HG03025 (cell line): ENCODE measurements at regions not wholly inside any gene's neighbourhood (a gene's known extent, or its start where the extent isn't known, plus 50 kb on each side); places are given as distances from the start of the nearest gene placed in this dataset.
A peak's percentile ranks its signal among the peaks of the same experiment; 100 is the strongest.
"Not testable (repeated sequence)": the region's sequence is repeated elsewhere in the genome, so short reads cannot be mapped to it uniquely, and the experiment has no call there.

Experiments
- ATAC-seq: cut with Tn5 transposase; IDR thresholded peaks from one replicate; pipeline ENCODE4 v1.9.1; 2021; ENCODE audit warnings: mild to moderate bottlenecking, moderate library complexity; ENCODE audit not compliant: unreplicated experiment, low FRiP score

DNA sequence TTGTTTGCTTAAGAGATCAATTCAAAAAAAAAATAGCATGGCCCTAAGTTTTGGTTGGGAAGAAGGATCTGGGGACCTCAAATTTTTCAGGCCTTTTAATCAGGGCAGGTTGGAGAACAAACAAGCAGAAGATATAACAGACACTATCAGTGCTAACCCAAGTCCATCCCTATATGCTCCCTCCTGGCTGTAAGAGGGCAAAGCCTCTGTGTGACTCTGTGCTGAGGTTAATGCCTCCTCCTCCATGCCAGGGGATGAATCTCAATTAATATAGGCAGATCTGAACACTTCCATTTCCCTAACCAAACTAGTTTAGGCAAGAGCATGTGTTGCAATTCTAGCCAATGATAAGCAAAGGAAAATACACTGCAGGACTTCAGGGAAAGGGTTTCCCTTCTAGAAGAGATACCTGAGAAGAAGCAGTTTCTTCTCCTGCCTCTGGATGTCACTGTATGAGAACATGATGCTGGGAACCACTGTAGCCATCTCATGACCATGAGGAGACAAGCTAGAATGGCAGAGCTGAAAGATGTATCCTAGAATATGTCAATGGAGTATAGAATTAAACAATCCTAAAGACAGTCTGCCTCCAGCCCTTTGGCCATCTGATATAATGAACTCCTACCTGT lies 76.0 kb downstream of the CHD9NB start:
- no peak for ATAC-seq

DNA sequence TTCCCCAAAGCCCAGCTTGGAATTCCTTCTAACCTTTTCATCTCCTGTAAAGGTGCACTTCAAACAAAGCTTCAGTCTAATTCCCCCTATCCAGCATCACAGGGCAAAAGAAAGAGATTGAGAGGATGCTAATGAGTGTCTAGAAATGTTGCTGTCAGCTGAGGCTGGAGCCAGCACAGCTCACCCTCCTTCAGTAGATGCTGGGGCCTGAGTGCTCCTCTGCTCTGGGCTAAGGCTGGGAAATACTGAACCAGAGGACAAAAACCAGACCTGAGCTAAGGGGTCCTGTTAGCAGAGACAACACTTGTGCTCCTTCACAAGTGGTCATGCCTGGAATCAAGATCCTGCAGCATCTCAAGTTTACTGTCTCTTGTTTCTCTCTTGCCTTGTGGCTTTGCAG lies 85.0 kb downstream of the CHD9NB start:
- no peak for ATAC-seq

DNA sequence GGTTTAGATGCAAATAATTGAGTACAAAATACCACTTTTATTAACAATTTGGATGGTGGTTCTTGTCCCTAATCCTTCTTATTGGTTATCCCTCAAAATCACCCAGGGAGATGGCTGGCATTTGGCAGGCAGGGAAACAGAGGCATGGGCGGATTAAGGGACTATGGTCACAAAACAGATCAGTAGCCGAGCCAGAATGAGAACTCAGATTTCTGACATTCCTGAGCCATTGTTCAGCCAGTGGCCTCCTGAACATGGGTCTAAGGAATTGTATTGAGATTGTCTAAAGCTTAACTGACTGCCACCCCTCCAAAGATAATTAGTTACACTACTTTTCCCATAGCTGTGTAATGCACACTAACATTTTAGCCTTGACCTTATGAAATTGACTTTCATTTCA lies 88.4 kb downstream of the CHD9NB start:
- ATAC-seq = no peak

DNA sequence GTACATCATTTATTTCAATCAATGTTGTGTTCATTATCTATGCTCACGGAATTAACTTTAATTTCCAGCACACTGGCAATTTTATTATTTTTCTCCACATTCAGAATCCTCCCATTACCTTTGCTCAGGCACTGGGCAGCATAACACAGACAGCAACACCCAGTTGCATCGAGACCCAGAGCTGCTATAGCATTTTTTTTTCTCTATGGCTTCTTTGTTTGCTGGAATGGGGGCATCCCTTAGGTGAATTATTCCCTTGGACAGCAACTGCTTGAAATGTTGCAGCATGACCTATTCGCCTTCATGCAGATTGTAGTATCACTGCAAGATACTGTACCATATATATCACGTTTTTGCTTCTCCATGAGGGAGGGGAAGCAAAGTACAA lies 88.8 kb downstream of the CHD9NB start:
- no peak for ATAC-seq

DNA sequence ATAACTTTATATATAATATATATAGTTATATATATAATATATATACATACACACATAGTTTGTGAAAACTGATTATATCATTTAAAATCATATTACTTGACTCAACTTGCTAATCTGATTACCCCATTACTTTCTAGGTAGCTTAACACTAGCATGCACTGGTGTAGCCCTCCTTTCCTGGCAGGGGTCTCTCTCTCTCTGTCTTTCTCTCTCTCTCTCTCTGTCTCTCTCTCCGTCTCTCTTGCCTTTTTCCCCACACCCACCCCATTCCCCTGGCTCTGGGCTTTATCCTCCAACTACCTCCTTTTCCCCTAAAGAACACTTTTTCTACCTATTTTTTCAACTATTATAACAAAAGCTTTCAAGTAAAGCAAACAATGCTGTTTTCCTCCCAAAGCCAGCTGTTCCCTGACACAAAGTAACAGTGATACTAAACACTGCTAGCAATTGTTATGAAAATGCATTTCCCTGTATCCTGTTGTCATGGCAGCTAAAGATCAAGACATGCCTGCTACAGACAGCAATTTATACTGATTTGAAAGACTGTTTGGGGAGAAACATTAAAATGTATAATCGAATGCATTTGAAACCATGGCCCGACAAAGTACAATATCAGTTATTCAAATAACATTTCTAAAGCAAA lies 89.4 kb downstream of the CHD9NB start:
- ATAC-seq = no peak

DNA sequence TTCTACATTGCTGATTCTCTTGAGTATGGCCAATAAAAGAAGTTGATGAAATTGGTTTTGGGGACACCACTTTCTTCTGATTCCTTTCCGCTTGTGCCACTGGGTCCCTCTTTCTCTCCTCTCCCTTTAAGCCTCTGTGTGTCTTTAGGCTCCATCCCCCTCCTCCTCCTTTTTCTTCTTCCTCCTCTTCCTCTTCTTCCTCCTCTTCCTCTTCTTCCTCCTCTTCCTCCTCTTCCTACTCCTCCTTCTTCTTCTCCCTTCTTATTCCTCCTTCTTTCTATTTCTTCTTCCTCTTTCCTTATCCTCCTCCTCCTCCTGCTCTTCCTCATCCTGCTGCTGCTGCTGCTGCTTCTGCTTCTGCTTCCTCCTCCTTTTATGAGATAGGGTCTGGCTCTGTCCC lies 93.7 kb downstream of the CHD9NB start:
- no peak for ATAC-seq

DNA sequence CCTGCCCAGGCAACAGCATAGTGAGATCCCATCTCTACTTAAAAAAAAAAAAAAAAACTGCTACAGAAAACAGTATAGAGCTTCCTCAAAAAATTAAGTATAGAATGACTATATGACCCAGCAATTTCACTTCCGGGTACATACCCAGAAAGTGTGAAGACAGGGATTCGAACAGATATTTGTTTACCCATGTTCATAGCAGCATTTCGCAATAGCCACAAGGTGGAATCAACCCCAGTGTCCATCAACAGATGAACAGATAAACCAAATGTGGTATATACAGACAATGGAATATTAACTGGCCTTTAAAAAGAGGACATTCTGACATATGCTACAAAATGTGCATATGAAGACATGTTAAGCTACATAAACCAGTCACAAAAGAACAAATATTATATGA lies 95.5 kb downstream of the CHD9NB start:
- no peak for ATAC-seq

DNA sequence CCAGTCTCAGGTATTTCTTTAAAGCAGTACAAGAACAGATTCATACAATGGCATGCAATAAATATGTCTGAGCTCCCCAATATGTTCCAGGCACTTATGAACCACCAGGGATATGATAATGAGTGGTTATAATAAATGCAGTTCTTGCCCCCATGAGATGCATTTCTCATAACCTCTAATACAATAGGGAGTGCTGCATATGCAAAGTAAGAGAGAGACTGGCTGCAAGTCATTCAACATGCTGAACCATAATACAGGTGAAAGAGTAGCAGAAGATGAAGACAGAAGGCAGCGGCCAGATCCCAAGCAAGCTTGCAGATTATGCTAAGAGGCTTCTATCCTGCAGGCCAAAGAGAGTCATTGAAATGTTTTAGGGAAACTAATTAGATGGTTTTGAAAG lies 96.7 kb downstream of the CHD9NB start:
- no peak for ATAC-seq

DNA sequence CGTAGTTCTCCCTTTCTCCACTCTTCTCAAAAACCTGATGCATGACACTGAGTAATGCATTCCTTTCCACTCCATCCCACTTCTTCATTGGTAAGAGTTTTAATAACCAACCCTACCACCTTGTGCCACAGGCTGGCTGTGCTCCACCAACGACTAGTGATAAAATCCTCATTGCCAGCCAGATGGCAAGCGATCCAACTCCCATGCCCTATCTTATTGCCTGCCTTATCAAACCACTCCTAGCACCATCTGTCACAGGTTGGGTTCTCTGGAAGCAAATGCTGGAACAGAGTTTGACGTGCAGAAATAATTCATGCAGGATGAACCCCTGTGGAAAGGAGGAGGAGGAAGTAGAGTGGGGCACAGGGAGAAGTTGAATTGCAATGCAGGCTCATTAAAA lies 99.5 kb downstream of the CHD9NB start:
- no peak for ATAC-seq

DNA sequence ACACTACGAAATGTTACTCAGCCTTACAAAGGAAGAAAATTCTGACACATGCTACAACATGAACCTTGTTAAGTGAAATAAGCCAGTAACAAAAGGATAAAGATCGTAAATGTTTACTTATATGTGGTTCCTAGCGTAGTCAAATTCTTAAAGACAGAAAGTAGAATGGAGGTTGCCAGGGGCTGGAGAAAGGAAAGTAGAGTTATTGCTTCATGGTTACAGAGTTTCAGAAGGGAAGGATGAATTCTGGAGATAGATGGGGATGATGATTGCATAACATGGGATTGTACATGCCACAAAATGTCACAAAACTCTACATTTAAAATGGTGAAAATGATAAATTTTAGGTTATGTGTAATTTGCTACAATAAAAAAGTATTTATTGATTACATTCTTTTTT lies 103.8 kb downstream of the CHD9NB start:
- ATAC-seq = no peak

DNA sequence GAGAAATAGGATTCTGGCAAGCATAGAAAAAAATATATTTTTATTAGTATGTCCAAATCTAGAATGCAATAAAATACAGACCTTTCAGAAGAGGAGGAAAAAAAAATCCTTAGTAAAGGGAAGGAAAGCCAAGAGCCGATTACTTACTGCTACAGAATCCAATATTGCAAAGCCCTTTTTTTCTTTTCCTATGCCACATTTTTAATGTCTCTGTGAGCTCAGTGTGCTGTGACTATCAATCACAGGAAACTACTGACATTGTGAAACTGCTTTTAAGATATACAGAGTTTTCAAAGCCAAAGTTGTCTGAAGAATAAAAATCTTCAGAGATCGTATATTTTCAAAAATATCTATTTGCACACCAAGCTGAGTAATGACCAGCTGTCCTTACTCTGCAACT lies 120.4 kb downstream of the CHD9NB start:
- no peak for ATAC-seq

DNA sequence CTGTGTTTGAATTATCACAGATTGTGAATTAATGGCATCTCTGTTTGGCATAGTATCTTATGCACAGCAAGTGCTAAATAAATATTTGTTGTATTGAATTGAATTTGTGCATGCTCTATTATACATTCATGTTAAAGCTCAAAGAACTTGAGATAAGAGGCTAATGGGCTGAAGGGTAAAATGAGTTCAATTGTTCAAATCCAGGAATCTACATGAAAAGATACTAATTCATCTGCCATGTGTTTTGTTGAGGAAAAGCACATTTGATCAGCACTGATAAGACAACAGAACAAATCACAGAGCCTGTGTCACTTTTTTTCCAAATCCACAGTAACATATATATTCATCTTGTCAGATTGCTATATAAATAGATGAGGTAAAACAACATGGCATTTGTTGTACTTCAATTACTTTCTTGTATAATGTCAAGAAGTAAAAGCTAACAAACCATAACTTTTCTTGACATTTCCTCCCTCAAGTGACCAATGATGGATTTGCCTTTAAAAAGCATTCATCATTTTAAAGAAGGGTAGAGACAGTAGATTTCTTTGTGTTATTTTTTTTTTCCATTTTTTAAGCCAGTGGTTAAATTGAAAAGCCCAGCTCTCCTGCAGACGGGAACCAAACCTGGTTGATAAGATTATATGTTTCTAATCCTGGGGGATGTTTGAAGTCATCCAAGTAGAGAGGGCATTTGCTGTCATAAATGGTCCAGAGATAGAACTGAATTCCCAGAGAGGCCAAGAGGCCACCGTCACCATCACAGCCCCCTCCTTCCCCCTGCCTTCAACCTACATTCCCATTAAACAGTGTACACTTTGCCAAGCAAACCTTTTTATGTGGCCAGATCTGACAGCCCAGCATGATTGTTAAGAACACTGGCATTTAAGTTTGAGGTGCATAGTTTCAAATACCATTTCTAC lies 123.0 kb downstream of the CHD9NB start:
- ATAC-seq = no peak

DNA sequence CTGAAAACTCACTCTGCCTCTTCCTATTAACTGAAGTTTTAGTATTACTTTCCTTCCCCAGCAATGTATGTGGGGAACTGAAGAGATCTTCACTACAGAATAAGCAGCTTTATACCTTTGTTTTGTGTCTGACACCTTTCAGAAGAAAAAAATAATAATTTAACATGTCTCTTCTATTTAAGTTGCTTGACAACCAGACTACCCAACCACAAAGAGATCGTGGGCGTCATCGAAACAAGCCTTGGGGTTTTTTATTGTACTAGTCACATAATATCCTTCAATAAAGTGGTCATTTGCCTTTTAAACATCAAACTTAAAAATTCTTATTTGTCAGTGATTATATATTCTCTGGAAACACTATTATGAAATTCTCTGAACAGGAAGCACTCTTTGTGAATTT lies 123.7 kb downstream of the CHD9NB start:
- ATAC-seq = no peak

DNA sequence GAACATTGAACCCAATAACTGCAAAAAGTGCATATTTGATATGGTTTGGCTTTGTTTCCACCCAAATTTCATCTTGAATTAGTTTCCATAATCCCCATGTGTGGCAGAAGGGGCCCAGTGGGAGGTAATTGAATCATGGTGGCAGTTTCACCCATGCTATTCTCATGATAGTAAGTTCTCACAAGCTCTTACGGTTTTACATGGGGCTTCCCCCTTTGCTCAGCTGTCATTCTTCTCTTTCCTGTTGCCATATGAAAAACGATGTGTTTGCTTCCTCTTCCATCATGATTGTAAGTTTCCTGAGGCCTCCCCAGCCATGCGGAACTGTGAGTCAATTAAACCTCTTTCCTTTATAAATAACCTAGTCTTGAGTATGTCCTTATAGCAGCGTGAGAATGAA lies 127.6 kb downstream of the CHD9NB start:
- no peak for ATAC-seq

DNA sequence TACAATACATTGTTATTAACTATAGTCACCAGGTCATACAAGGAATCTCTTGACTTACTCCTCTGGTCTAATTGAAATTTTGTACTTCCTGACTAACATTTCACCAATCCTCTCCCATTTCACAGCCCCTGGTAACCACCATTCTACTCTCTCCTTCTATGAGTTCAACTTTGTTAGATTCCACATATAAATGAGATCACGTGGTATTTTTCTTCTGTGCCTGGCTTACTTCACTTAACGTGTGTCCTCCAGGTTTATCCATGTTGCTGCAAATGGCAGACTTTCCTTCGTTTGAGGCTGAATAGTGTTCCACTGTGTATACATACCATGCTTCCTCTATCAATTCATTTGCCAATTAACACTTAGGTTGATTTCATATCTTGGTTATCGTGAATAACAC lies 128.5 kb downstream of the CHD9NB start:
- ATAC-seq = no peak

DNA sequence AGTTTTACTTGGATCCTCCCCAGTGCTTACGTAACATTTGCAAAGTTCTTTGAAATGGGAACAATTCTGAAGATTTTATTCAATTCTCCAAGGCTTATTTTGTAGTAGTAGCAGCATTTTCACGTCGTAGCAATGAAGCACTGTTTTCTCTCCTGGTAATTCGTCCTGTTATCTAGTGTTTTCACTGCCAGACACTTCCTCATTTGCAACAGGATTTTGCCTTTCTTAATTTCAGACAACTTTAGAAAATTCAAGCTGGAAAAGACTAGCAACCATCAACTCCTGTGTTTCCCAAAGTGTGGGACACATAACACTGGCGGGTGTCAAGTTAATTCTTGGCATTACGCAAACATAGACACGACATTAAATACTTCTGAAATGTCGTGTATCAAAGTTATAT lies 131.6 kb downstream of the CHD9NB start:
- no peak for ATAC-seq

DNA sequence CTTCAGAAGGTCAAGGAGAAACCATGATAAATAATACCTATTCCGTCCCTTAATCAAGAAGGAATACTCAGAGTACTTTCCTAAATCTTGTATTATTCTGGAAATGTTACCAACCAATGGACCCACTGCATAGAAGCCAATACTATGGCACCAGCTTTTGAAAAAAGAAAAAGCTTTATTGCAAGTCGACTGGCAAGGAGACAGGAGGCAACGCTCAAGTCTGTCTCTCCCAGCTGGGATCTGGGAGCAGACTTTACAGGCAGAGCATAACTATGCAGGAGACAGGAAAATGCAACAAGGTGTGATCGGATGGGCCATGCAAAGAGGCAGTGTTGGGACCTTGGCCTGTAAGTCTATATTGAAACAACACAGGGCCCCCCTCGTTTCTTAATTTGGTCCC lies 132.4 kb downstream of the CHD9NB start:
- ATAC-seq = no peak

DNA sequence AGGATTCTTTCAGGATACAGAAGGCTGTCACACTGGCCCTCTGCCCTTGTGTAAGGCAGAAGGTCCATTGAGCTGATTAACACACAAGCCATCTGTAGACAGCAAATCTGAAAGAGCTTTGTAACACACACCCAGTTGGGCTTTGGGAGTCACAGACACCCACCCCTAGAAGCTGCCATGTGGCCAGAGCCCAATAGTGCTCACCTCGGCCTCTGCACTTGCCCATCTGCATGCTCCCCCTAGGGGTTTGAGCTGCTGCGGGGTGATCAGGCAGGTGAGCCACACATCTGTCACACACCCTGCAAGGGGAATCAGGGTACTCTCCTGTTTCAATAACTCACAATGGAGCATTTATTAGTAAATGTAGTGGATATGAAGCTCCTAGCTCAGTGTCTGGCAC lies 138.3 kb downstream of the CHD9NB start:
- no peak for ATAC-seq

DNA sequence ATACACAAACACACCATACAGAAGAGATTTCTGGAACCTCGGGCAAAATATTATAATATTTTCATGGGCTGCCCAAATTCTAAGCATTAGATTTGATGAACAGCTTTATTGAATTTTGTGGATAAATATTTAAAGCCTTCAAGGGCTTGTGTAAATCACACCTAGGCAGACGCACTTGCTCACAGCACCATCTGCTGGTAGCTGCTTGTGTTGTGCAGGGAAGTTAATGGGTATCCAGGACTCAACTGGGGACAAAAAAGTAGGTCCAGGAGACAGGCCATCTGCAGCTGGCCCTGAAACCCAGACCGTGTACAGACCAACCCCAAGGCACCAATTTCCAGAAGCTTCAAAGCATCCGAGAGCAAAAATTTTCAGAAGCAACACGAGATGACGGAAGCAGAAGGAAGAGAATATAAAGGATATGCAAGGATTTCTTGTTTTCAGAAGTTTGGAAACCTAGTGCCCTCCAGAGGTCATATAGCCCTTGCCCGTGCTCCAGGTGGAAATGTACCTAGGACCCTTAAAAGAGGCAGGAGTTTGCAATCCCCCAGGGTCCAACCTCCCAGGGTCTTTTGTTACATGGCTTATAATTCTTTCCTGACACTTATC lies 140.0 kb downstream of the CHD9NB start:
- peak; percentile 66 for ATAC-seq

DNA sequence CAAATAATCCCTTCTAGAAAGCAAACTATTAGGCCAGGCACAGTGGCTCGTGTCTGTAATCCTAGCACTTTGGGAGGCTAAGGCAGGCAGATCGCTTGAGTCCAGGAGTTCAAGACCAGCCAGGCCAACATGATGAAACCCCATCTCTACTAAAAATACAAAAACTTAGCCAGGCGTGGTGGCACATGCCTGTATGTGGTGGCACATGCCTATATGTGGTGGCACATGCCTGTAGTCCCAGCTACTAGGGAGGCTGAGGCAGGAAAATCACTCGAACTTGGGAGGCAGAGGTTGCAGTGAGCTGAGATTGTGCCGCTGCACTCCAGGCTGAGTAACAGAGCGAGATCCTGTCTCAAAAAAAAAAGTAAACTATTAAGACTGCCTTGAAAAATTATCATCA lies 144.6 kb downstream of the CHD9NB start:
- ATAC-seq = not testable (repeated sequence)

DNA sequence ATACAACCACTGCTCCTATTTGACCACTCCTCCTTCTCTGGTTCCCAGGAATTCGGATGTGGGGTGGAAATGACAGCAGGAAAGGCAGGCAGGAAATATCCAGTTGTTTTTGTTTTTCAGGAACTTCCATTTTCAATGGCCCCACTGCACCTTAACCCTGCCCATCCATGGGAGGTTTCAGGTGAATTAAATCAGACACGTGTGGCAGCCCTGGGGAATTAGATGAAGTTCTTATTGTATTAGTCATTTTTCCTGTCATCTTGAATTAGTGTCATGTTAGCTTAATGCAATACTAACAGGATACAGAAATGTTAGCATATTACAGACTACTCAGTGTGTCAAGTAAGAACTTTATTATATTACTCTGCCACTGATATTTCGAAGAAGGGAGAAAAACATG lies 146.4 kb downstream of the CHD9NB start:
- ATAC-seq = no peak
